SK-N-SH treated with all-trans-retinoic acid at 6 μM for 48 hours (cell line): ENCODE measurements at regions not wholly inside any gene's neighbourhood (a gene's known extent, or its start where the extent isn't known, plus 50 kb on each side); places are given as distances from the start of the nearest gene placed in this dataset.

Source experiments
- ATAC-seq: fragments of 200-7000 bp; cut with Tn5 transposase; 3 replicates; pipeline ENCODE4 v1.9.1; 2020; ENCODE audit warnings: mild to moderate bottlenecking, moderate library complexity
- ARNTL ChIP-seq: fragments of 450-650 bp; formaldehyde crosslinking; IDR thresholded peaks from 2 replicates; pipeline ENCODE4 v1.5.0; 2020; ENCODE audit warnings: low read depth, mild to moderate bottlenecking, moderate library complexity, borderline replicate concordance
- BACH2 ChIP-seq: fragments of 250-450 bp; sonication (Bioruptor Pico); IDR thresholded peaks from 2 replicates; pipeline ENCODE4 v1.9.0; 2021; ENCODE audit warnings: mild to moderate bottlenecking, borderline replicate concordance
- CREB5 ChIP-seq: fragments of 250-450 bp; sonication (Bioruptor Pico); IDR thresholded peaks from 2 replicates; pipeline ENCODE4 v1.5.1; 2020; ENCODE audit warnings: low read depth, mild to moderate bottlenecking, moderate library complexity
- CSDC2 ChIP-seq: fragments of 250-450 bp; sonication (Bioruptor Pico); IDR thresholded peaks from 2 replicates; pipeline ENCODE4 v1.5.0; 2020; ENCODE audit warnings: mild to moderate bottlenecking, moderate library complexity
- CSRNP3 ChIP-seq: fragments of 250-450 bp; sonication (Bioruptor Pico); IDR thresholded peaks from 2 replicates; pipeline ENCODE4 v1.5.1; 2021; ENCODE audit warnings: mild to moderate bottlenecking, moderate library complexity
- ESRRG ChIP-seq: fragments of 250-450 bp; sonication (Bioruptor Pico); IDR thresholded peaks from 2 replicates; pipeline ENCODE4 v1.6.1; 2021; ENCODE audit warnings: mild to moderate bottlenecking
- ISL1 ChIP-seq: fragments of 250-450 bp; sonication (Bioruptor Pico); IDR thresholded peaks from 2 replicates; pipeline ENCODE4 v2.1.2; 2022; ENCODE audit warnings: mild to moderate bottlenecking, moderate library complexity
- OSR1 ChIP-seq: fragments of 250-450 bp; sonication (Bioruptor Pico); IDR thresholded peaks from 2 replicates; pipeline ENCODE4 v1.8.0; 2022; ENCODE audit warnings: moderate library complexity, mild to moderate bottlenecking, inconsistent platforms
- PATZ1 ChIP-seq: fragments of 250-450 bp; sonication (Bioruptor Pico); IDR thresholded peaks from 2 replicates; pipeline ENCODE4 v1.8.0; 2020; ENCODE audit warnings: mild to moderate bottlenecking, moderate library complexity, borderline replicate concordance
- POU6F1 ChIP-seq: fragments of 250-450 bp; sonication (Bioruptor Pico); IDR thresholded peaks from 2 replicates; pipeline ENCODE4 v1.8.0; 2021; ENCODE audit warnings: low read depth, mild to moderate bottlenecking, moderate library complexity, borderline replicate concordance
- PPARA ChIP-seq: fragments of 250-450 bp; sonication (Bioruptor Pico); IDR thresholded peaks from 2 replicates; pipeline ENCODE4 v1.5.0; 2020; ENCODE audit warnings: mild to moderate bottlenecking, borderline replicate concordance
- RARB ChIP-seq: fragments of 250-450 bp; sonication (Bioruptor Pico); IDR thresholded peaks from 2 replicates; pipeline ENCODE4 v1.8.0; 2021; ENCODE audit warnings: mild to moderate bottlenecking, moderate library complexity
- SNAI2 ChIP-seq: fragments of 250-450 bp; sonication (Bioruptor Pico); IDR thresholded peaks from 2 replicates; pipeline ENCODE4 v1.5.0; 2020; ENCODE audit warnings: mild to moderate bottlenecking, moderate library complexity
- TCF4 ChIP-seq: fragments of 250-450 bp; sonication (Bioruptor Pico); IDR thresholded peaks from 2 replicates; pipeline ENCODE4 v1.8.0; 2021; ENCODE audit warnings: mild to moderate bottlenecking, moderate library complexity, borderline replicate concordance
- TOX ChIP-seq: fragments of 250-450 bp; sonication (Bioruptor Pico); IDR thresholded peaks from 2 replicates; pipeline ENCODE4 v1.8.0; 2021; ENCODE audit warnings: mild to moderate bottlenecking, moderate library complexity, borderline replicate concordance
- ZFP3 ChIP-seq: fragments of 250-450 bp; sonication (Bioruptor Pico); IDR thresholded peaks from 2 replicates; pipeline ENCODE4 v1.5.0; 2020; ENCODE audit warnings: mild to moderate bottlenecking, moderate library complexity
- ZFP30 ChIP-seq: fragments of 450-650 bp; formaldehyde crosslinking; IDR thresholded peaks from 2 replicates; pipeline ENCODE4 v1.5.0; 2022; ENCODE audit warnings: mild to moderate bottlenecking, moderate library complexity
- ZNF565 ChIP-seq: fragments of 450-650 bp; formaldehyde crosslinking; conservative IDR thresholded peaks from 2 replicates; pipeline ENCODE4 v1.5.0; 2020; ENCODE audit warnings: low read depth, mild to moderate bottlenecking, moderate library complexity
- ZNF70 ChIP-seq: fragments of 450-650 bp; formaldehyde crosslinking; IDR thresholded peaks from 2 replicates; pipeline ENCODE4 v1.5.0; 2020; ENCODE audit warnings: mild to moderate bottlenecking, moderate library complexity
- ZNF8 ChIP-seq: fragments of 450-650 bp; formaldehyde crosslinking; IDR thresholded peaks from 2 replicates; pipeline ENCODE4 v1.5.0; 2020; ENCODE audit warnings: mild to moderate bottlenecking, moderate library complexity

GRCh38 chr14:65255029-65255545, 152.8 kb upstream of the MAX start (continued):
- TF ChIP-seq ZFP30 (CRISPR knock-in tag) = no peak

GRCh38 chr14:65255583-65256461, 153.5 kb upstream of the MAX start:
- TF ChIP-seq ISL1 (CRISPR knock-in tag) (no peak), OSR1 (CRISPR knock-in tag) (no peak), ZNF70 (CRISPR knock-in tag) (no peak), SNAI2 (CRISPR knock-in tag) (no peak), CSRNP3 (CRISPR knock-in tag) (no peak), POU6F1 (CRISPR knock-in tag) (no peak), RARB (CRISPR knock-in tag) (no peak), PPARA (CRISPR knock-in tag) (no peak)
- peak; percentile 78 for ATAC-seq

GRCh38 chr14:65256714-65257113, 154.4 kb upstream of the MAX start:
- no peak for TF ChIP-seq ZNF8 (CRISPR knock-in tag)
- no peak for TF ChIP-seq TOX
- TF ChIP-seq RARB (CRISPR knock-in tag) = no peak
- TF ChIP-seq SNAI2 (CRISPR knock-in tag) = no peak
- no peak for TF ChIP-seq ZNF565 (CRISPR knock-in tag)
- no peak for TF ChIP-seq CREB5
- no peak for TF ChIP-seq ARNTL (CRISPR knock-in tag)
- no peak for TF ChIP-seq ZFP3 (CRISPR knock-in tag)
- TF ChIP-seq PPARA (CRISPR knock-in tag) = no peak
- TF ChIP-seq BACH2 (CRISPR knock-in tag) = no peak
- TF ChIP-seq CSRNP3 (CRISPR knock-in tag) = no peak
- no peak for TF ChIP-seq TCF4 (CRISPR knock-in tag)
- ATAC-seq = no peak

- TF ChIP-seq ESRRG (CRISPR knock-in tag) (no peak), PATZ1 (CRISPR knock-in tag) (no peak), CSDC2 (CRISPR knock-in tag) (no peak), ZNF565 (CRISPR knock-in tag) (no peak)
- no peak for ATAC-seq
Observed at GRCh38 chr14:65257425-65257824, 155.1 kb upstream of the FUT8 start.
